Cardiac muscle cell (in vitro differentiated cells and primary cell): ENCODE measurements at regions not wholly inside any gene's neighbourhood (a gene's known extent, or its start where the extent isn't known, plus 50 kb on each side); places are given as distances from the start of the nearest gene placed in this dataset.
A peak's percentile ranks its signal among the peaks of the same experiment; 100 is the strongest.

ENCODE experiments used
- DNase-seq, 2 donors: peaks; one replicate each; pipeline versions ENCODE4 v3.0.0 to v3.0.0-alpha.2; 2010 to 2017; ENCODE audit warnings: low read depth in 1 of 2, low spot score in 1 of 2
- H3K27ac ChIP-seq: fragments of 200-600 bp; sonication (generic); 2 replicates; pipeline ENCODE4 v1.5.1; 2016
- H3K27me3 ChIP-seq: fragments of 200-600 bp; sonication (generic); 2 replicates; pipeline ENCODE4 v1.6.0; 2016; ENCODE audit warnings: control low read depth
- H3K36me3 ChIP-seq: fragments of 200-600 bp; sonication (generic); 2 replicates; pipeline ENCODE4 v1.5.1; 2016; ENCODE audit warnings: control low read depth
- H3K4me1 ChIP-seq: fragments of 200-600 bp; sonication (generic); 2 replicates; pipeline ENCODE4 v1.8.1; 2017; ENCODE audit warnings: low read depth, mild to moderate bottlenecking, mixed run types
- H3K4me3 ChIP-seq: fragments of 200-600 bp; sonication (generic); 2 replicates; pipeline ENCODE4 v1.5.1; 2016; ENCODE audit warnings: mild to moderate bottlenecking
- H3K9me3 ChIP-seq: fragments of 200-600 bp; sonication (generic); 2 replicates; pipeline ENCODE4 v1.5.1; 2017; ENCODE audit warnings: low read depth, mild to moderate bottlenecking, control low read depth
- TF ChIP-seq, protein P1 (sequence below): IDR thresholded peaks from 2 replicates; pipeline ENCODE4 v1.5.1; 2012; ENCODE audit warnings: low read depth, mild to moderate bottlenecking, low read length

GRCh38 chr4:8706216-8707044 is 113.9 kb downstream of the CPZ start:
- TF ChIP-seq, protein P1, sequence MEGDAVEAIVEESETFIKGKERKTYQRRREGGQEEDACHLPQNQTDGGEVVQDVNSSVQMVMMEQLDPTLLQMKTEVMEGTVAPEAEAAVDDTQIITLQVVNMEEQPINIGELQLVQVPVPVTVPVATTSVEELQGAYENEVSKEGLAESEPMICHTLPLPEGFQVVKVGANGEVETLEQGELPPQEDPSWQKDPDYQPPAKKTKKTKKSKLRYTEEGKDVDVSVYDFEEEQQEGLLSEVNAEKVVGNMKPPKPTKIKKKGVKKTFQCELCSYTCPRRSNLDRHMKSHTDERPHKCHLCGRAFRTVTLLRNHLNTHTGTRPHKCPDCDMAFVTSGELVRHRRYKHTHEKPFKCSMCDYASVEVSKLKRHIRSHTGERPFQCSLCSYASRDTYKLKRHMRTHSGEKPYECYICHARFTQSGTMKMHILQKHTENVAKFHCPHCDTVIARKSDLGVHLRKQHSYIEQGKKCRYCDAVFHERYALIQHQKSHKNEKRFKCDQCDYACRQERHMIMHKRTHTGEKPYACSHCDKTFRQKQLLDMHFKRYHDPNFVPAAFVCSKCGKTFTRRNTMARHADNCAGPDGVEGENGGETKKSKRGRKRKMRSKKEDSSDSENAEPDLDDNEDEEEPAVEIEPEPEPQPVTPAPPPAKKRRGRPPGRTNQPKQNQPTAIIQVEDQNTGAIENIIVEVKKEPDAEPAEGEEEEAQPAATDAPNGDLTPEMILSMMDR, result no peak
- no peaks in the 10 kb centered on the region for H3K9me3 ChIP-seq
- no peaks in the 10 kb centered on the region for H3K36me3 ChIP-seq
- no peak overlapping the region for H3K4me3 ChIP-seq
- no peak overlapping the region for H3K27ac ChIP-seq
- H3K27me3 ChIP-seq, result no peaks in the 10 kb centered on the region
- no peaks in the 10 kb centered on the region for H3K4me1 ChIP-seq
- DNase-seq, result no peak

DNA sequence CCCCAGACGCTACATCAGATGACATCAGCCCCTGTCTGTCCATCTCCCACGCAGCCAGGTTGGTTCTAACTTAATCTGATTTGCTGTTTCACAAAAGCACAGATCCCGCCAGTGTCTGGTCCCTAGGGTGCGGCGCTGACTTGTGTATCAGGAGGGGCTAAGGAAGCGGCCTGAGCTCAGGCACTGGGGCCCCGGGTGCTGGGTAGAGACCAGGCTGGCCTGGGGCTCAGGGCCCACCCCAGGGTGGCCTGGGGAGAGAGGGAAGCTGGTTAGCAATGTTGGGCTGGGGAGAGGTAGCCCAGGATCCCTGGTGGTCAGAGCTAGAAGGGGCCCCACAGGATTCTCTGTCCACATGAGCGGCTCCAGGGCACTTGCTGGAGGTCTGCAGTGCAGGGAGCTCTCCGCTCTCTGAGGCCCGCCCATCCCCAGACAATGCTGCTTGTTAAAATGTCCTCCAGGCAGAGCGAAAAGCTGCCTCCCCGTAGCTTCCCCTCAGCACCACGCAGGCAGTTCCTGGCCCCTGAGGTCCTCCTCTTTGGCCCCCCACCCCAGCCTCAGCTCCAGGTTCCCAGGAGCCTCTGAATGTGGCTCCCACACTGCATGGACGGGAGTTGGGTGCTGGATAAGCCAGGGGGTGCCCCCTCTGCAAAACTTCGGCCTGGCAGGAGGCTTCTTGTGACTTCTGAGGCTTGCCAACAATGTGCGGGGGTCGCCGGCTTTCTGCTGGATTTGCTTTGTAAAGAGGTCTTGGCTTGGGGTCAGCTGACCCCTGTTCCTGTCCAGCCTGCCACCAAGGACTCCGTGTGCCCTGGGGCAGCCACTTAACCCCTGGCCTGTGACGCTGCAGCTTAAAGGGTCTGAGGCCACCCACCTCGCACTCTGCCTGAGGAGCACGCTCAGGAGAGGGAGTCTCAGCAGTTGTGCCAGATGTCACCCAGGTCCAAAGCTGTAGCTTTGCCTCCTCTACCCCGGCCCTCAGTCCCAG is 112.9 kb downstream of the CPZ start:
- Histone ChIP-seq H3K4me1 (no peaks in the 10 kb centered on the region), H3K36me3 (no peaks in the 10 kb centered on the region), H3K9me3 (no peaks in the 10 kb centered on the region), H3K27me3 (no peaks in the 10 kb centered on the region), H3K4me3 (no peak overlapping the region), H3K27ac (no peak overlapping the region)
- TF ChIP-seq, protein P1, result no peak
- DNase-seq, result peak in 1 of 2 donors; percentile 37

- H3K27ac ChIP-seq, result no peak overlapping the region
- no peak for DNase-seq
- H3K4me3 ChIP-seq, result no peak overlapping the region
- TF ChIP-seq, protein P1, result no peak
- H3K9me3 ChIP-seq, result no peaks in the 10 kb centered on the region
- no peaks in the 10 kb centered on the region for H3K36me3 ChIP-seq
- H3K27me3 ChIP-seq, result no peaks in the 10 kb centered on the region
- H3K4me1 ChIP-seq, result no peaks in the 10 kb centered on the region
These were observed 112.1 kb downstream of the CPZ start for GRCh38 chr4:8704632-8705031.

DNA sequence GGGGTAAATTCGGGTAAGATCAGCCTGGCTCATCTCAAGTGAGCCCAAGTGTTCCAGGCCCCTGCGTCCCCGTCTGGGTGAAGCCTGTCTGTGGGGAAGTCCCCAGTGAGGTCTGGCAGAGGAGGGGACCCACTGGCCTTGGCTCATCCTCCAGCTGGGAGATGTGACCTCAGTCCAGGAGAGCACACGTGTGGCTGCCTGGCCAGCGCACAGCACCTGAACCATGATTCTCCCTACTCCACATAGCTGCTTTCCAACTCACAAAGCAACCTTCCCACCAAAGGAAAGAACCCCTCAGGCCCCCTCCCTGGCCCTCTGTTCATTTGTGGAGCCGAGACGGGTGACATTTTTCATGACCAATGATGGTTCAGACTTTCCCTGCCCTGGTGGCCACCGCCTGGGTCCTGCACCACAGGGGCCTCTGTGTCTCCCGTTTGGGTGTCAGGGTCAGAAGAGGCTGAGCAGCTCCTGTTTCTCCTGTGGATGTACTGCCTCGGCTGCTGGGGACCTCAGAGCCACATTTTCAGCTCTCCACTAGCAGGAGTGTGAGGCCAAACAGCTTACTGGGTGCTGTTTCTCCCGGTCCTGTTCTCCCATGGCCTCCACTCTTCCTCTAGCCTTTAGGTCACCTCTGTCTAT is 111.4 kb downstream of the CPZ start:
- DNase-seq, result no peak
- TF ChIP-seq, protein P1, result no peak
- no peaks in the 10 kb centered on the region for H3K4me1 ChIP-seq
- no peaks in the 10 kb centered on the region for H3K36me3 ChIP-seq
- H3K4me3 ChIP-seq, result no peak overlapping the region
- H3K27me3 ChIP-seq, result no peaks in the 10 kb centered on the region
- H3K27ac ChIP-seq, result no peak overlapping the region
- H3K9me3 ChIP-seq, result no peaks in the 10 kb centered on the region

GRCh38 chr4:8703401-8703696 is 110.8 kb downstream of the CPZ start:
- H3K36me3 ChIP-seq, result no peaks in the 10 kb centered on the region
- no peak overlapping the region for H3K4me3 ChIP-seq
- DNase-seq, result no peak
- H3K9me3 ChIP-seq, result no peaks in the 10 kb centered on the region
- no peaks in the 10 kb centered on the region for H3K4me1 ChIP-seq
- TF ChIP-seq, protein P1, result no peak
- no peaks in the 10 kb centered on the region for H3K27me3 ChIP-seq
- H3K27ac ChIP-seq, result no peak overlapping the region
